ENCODE measurements at regions not wholly inside any gene's neighbourhood (a gene's known extent, or its start where the extent isn't known, plus 50 kb on each side); places are given as distances from the start of the nearest gene placed in this dataset.

DNA sequence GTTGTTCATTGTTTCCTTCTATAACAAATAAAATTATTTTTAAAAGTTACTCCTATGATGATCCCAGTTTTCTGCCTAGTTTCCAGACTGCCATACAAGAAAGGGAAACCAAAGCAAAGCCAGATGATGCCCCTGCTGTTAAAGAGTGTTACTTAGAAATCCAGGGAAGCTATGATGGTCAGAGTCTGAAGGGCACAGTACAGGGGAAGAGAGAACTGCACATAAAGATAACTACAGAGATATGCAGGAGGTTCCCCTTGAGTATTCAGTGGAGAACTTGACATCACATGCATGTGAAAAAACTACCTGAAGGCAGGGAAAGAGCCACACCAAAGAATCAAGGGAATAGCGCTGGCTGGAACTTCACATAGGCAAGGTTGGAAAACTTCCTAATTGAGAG lies 494.2 kb upstream of the FSTL5 start:
- DNase-seq (ENCODE audit: low spot score), result no peak
- no peak overlapping the region for H3K27ac Mint-ChIP-seq
- H3K9me3 Mint-ChIP-seq, result no peaks in the 10 kb centered on the region
- no peaks in the 10 kb centered on the region for H3K4me1 Mint-ChIP-seq (ENCODE audit: low read depth)
- H3K36me3 Mint-ChIP-seq (ENCODE audit: low read depth), result no peaks in the 10 kb centered on the region
- no peak overlapping the region for H3K4me3 Mint-ChIP-seq
- no peaks in the 10 kb centered on the region for H3K27me3 Mint-ChIP-seq (ENCODE audit: low read depth)

DNA sequence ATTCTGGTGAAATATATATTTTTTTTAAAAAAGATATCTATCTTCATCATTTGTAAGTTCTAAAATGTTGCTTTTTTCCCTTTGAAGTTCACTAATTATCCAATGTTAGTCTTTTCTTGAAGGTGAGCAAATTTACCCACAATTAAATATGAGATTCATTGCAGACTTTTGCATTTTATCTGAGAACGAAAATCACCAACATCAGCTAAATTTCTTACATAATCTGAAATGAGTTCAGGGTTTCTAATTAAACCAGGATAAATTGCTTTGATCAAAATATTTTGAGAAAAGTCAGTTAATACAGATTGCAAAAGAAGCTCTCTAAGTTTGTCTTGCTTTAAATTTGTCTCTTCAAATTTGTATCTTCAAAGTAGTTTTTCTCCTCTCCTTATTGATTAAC lies 486.4 kb upstream of the FSTL5 start:
- H3K27me3 Mint-ChIP-seq (ENCODE audit: low read depth), result no peaks in the 10 kb centered on the region
- no peak overlapping the region for H3K4me3 Mint-ChIP-seq
- DNase-seq (ENCODE audit: low spot score), result no peak
- H3K9me3 Mint-ChIP-seq, result no peaks in the 10 kb centered on the region
- no peaks in the 10 kb centered on the region for H3K4me1 Mint-ChIP-seq (ENCODE audit: low read depth)
- H3K27ac Mint-ChIP-seq, result no peak overlapping the region
- no peaks in the 10 kb centered on the region for H3K36me3 Mint-ChIP-seq (ENCODE audit: low read depth)

DNA sequence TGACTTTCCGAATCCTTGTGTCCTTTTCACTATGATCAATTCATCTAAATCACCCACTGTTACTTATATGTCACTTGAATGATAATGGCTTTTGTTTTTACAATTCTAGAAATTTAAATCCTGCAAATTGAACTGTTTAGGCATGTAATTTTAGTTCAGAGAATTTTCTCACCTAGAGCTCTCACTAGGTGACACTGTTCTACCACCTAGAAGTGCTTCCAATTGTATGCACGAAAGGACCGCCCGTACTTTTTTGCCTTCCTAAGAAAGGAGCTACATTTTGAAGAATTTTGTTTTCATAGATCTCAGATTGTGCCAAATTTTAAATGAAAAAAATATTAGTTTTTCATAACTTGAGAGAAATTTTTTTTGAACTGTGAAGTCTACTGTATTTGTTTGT lies 481.6 kb upstream of the FSTL5 start:
- no peak overlapping the region for H3K4me3 Mint-ChIP-seq
- no peaks in the 10 kb centered on the region for H3K4me1 Mint-ChIP-seq (ENCODE audit: low read depth)
- H3K9me3 Mint-ChIP-seq, result peaks cover 4% of the 10 kb centered on the region
- H3K27me3 Mint-ChIP-seq (ENCODE audit: low read depth), result no peaks in the 10 kb centered on the region
- no peak overlapping the region for H3K27ac Mint-ChIP-seq
- H3K36me3 Mint-ChIP-seq (ENCODE audit: low read depth), result no peaks in the 10 kb centered on the region
- no peak for DNase-seq (ENCODE audit: low spot score)

DNA sequence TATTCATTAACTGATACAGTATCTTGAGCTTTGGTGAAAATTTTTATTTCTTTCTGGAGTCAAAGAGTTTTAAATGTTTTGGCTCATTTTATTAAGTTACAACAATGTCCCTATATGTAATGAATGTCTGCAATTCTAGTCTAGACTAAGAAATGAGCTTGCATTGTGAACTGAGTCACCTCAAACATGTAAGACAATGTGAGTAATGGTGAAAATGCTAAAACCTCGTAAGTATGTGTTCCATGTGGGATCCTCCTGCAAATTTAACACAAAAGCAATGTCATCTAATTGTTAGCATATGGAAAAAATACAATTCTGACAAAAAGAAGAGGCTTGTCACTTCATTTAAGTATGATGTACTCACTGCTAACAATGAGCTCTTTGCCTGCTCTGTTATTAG lies 480.5 kb upstream of the FSTL5 start:
- no peaks in the 10 kb centered on the region for H3K27me3 Mint-ChIP-seq (ENCODE audit: low read depth)
- H3K4me1 Mint-ChIP-seq (ENCODE audit: low read depth), result no peaks in the 10 kb centered on the region
- no peaks in the 10 kb centered on the region for H3K36me3 Mint-ChIP-seq (ENCODE audit: low read depth)
- H3K9me3 Mint-ChIP-seq, result peaks cover 4% of the 10 kb centered on the region
- DNase-seq (ENCODE audit: low spot score), result no peak
- no peak overlapping the region for H3K4me3 Mint-ChIP-seq
- H3K27ac Mint-ChIP-seq, result no peak overlapping the region

DNA sequence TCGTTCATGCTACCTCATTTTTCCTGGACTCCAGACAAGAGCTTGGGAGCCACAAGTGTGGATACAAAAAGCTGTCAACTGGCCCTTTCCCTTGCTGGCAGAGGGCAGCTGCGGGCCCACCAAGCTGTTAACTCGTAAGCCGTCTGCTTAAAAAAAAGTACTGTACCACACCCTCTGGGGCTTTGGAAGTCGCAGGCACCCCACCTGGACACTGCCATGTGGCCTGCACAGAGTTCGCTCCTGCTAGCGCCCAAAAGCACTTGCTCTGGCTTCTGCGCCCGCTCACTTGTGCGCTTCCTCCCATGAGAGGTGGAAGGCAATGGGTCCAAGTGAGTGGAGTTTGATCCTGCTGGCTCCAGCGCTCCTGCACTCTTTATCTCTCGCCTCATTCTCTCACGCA lies 476.4 kb upstream of the FSTL5 start:
- H3K27me3 Mint-ChIP-seq (ENCODE audit: low read depth), result no peaks in the 10 kb centered on the region
- H3K9me3 Mint-ChIP-seq, result peaks cover 4% of the 10 kb centered on the region
- no peaks in the 10 kb centered on the region for H3K4me1 Mint-ChIP-seq (ENCODE audit: low read depth)

DNA sequence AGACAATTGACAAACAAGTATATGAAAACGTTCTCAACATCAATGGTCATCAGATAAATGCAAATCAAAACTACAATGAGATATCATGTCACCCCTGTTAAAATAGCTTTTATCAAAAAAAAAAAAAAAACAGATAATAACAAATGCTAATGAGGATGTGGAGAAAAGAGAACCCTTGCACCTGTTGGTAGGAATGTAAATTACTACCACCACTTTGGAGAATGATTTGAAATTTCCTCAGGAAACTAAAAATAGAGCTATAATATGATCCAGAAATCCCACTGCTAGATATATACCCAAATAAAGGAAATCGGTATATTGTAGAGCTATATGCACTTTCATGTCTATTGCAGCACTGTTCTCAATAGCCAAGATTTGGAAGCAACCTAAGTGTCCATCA lies 470.6 kb upstream of the FSTL5 start:
- Mint-ChIP-seq H3K4me1 (ENCODE audit: low read depth) (no peaks in the 10 kb centered on the region), H3K36me3 (ENCODE audit: low read depth) (no peaks in the 10 kb centered on the region), H3K4me3 (no peak overlapping the region)

More for the DNA sequence above, 476.4 kb upstream of the FSTL5 start:
- Mint-ChIP-seq H3K27ac (no peak overlapping the region), H3K4me3 (no peak overlapping the region), H3K36me3 (ENCODE audit: low read depth) (no peaks in the 10 kb centered on the region)
- DNase-seq (ENCODE audit: low spot score), result no peak

DNA sequence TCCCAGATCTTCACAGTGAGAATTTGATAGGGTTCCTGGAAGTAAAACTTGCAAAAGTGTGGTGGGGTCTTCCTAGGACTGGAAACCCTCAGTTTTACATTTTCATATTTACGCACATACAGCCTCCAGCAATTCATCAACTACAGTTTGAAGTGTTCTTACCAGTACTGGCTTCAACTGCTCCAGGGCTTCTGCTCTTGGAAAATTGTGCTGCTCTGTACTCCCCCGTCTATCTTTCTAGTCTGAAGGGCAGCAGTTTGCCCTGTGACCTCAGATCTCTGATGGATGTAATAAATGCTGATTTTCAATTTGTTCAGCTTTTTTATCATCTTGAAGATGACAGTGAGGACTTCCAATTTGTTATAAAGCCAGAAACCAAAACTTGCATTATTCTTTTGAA lies 458.9 kb upstream of the FSTL5 start:
- no peak for DNase-seq (ENCODE audit: low spot score)
- Mint-ChIP-seq H3K4me3 (no peak overlapping the region), H3K27me3 (ENCODE audit: low read depth) (no peaks in the 10 kb centered on the region), H3K36me3 (ENCODE audit: low read depth) (no peaks in the 10 kb centered on the region), H3K27ac (no peak overlapping the region), H3K9me3 (peaks cover 5% of the 10 kb centered on the region), H3K4me1 (ENCODE audit: low read depth) (no peaks in the 10 kb centered on the region)

More for the DNA sequence above, 470.6 kb upstream of the FSTL5 start:
- no peak overlapping the region for H3K27ac Mint-ChIP-seq
- no peak for DNase-seq (ENCODE audit: low spot score)
- peaks cover 4% of the 10 kb centered on the region for H3K9me3 Mint-ChIP-seq
- no peaks in the 10 kb centered on the region for H3K27me3 Mint-ChIP-seq (ENCODE audit: low read depth)

DNA sequence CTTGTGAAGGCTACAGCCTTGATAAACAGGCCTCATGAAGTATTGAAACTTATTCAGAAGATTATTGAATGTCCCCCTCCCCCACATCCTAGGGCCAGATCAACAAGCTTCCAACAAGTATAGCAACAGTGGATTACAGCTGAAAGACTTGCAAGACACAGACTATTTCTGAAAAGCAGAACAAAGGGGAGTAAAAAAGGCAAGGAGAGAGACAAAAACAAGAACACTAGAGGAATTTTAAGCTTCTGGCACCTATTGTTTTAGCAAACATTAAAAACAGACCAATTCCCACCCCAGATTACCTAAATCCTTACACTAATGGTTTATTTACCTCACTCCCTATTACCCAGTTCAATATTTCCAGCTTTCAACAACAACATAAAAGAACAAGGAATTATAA lies 446.3 kb upstream of the FSTL5 start:
- Mint-ChIP-seq H3K9me3 (no peaks in the 10 kb centered on the region), H3K27me3 (ENCODE audit: low read depth) (no peaks in the 10 kb centered on the region), H3K4me3 (no peak overlapping the region), H3K36me3 (ENCODE audit: low read depth) (no peaks in the 10 kb centered on the region), H3K4me1 (ENCODE audit: low read depth) (no peaks in the 10 kb centered on the region), H3K27ac (no peak overlapping the region)
- DNase-seq (ENCODE audit: low spot score), result no peak

DNA sequence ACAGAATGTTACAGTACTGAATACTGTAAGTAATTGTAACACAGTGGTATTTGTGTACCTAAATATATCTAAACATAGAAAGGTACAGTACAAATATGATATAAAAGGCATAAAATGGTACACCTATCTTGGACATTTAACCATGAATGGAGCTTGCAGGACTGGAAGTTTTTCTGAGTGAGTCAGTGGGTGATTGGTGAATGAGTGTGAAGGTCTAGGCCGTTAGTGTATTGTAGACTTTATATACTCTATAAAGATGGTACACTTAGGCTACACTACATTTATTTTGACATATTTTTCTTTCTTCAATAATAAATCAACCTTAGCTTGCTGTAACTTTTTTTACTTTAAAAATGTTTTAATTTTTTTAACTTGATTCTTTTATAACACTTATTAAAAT lies 422.5 kb upstream of the FSTL5 start:
- no peaks in the 10 kb centered on the region for H3K36me3 Mint-ChIP-seq (ENCODE audit: low read depth)
- no peaks in the 10 kb centered on the region for H3K27me3 Mint-ChIP-seq (ENCODE audit: low read depth)
- no peaks in the 10 kb centered on the region for H3K4me1 Mint-ChIP-seq (ENCODE audit: low read depth)
- H3K9me3 Mint-ChIP-seq, result no peaks in the 10 kb centered on the region
- H3K4me3 Mint-ChIP-seq, result no peak overlapping the region
- no peak for DNase-seq (ENCODE audit: low spot score)
- no peak overlapping the region for H3K27ac Mint-ChIP-seq

DNA sequence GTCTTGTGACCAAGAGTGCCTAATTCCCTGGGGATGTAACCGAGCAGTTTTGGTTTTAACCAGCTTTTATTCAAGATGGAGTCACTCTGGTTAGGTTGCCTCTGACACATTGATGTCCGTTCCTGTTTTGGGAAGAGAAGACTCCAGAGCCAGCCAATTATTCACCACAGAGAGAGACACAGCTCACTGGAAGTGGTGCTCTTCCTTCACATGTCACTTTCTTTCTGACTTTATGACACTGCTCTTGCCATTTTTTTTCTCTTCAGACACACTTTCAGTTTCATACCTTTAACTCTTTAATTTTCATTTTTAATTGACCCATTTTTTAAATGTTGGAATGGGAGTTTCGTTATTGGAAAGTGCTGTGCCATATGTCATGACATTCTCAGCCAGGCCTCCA lies 418.4 kb upstream of the FSTL5 start:
- no peak overlapping the region for H3K4me3 Mint-ChIP-seq
- no peak overlapping the region for H3K27ac Mint-ChIP-seq
- DNase-seq (ENCODE audit: low spot score), result no peak
- no peaks in the 10 kb centered on the region for H3K27me3 Mint-ChIP-seq (ENCODE audit: low read depth)
- no peaks in the 10 kb centered on the region for H3K4me1 Mint-ChIP-seq (ENCODE audit: low read depth)
- no peaks in the 10 kb centered on the region for H3K36me3 Mint-ChIP-seq (ENCODE audit: low read depth)
- H3K9me3 Mint-ChIP-seq, result peaks cover 6% of the 10 kb centered on the region

DNA sequence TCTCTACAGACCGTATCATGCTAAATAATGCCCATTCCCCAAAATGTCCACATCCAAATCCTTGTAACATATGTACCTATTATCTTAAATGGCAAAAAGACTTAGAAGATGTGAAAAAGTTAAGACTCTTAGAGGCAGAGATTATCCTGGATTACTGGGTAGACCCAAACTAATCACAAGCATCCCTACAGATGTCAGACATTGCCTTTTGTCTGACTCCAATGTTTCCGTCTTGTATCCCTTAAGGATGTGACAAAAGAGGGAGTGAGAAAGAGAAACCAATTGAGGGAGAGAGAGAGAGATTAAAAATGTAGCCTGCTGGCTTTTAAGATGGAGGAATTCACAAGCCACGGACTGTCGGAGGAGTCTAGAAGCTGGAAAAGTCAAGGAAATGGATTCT lies 401.9 kb upstream of the FSTL5 start:
- Mint-ChIP-seq H3K36me3 (ENCODE audit: low read depth) (no peaks in the 10 kb centered on the region), H3K4me1 (ENCODE audit: low read depth) (no peaks in the 10 kb centered on the region), H3K27me3 (ENCODE audit: low read depth) (no peaks in the 10 kb centered on the region), H3K9me3 (no peaks in the 10 kb centered on the region), H3K27ac (no peak overlapping the region), H3K4me3 (no peak overlapping the region)
- DNase-seq (ENCODE audit: low spot score), result no peak

DNA sequence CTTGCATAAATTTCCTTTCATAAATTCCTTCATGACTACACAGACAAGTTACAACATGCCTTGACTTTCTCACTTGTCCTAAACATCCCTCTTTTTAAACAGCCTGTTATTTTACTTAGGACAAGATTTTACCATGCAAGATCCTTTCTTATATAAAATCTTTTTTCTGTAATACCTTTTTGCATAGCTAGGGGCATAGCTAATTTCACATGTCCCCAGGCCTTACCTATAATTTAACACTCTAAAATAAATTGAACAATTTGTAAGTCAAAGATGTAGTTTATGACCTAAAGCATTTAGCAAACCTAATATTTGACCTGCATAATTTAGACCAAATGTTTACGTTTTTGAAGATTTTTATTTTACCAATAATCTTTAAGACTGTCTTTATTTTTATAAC lies 396.3 kb upstream of the FSTL5 start:
- H3K27ac Mint-ChIP-seq, result no peak overlapping the region
- no peaks in the 10 kb centered on the region for H3K4me1 Mint-ChIP-seq (ENCODE audit: low read depth)
- H3K4me3 Mint-ChIP-seq, result no peak overlapping the region
- H3K27me3 Mint-ChIP-seq (ENCODE audit: low read depth), result no peaks in the 10 kb centered on the region
- H3K9me3 Mint-ChIP-seq, result no peaks in the 10 kb centered on the region
- no peaks in the 10 kb centered on the region for H3K36me3 Mint-ChIP-seq (ENCODE audit: low read depth)
- no peak for DNase-seq (ENCODE audit: low spot score)

DNA sequence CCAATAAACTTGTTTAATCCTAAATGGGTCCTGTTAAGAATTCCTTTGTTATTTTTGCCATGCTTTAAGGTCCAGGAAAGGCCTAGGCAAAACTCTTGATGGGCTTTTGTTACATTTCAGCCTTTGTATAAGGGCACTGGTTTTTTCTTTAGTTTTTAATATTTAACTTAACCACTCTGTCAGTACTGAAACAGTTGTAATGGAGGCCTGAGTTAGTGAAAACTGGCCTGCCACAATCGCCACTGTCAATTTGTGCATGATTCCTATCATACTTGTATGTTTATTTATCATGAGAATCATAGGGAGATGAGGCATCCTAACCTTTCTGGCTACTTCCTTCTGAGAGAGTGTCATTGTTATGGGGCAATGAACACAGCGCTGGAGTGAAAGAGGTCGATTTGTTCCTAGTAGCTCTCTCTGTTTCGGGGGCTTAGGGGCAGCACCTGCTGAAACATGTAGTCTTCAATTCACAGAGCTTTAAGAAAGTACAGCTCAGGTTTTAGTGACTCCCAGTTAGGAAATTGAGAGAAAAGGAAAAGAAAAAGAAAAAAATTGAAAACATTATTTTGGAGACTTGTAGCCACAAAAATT lies 393.8 kb upstream of the FSTL5 start:
- Mint-ChIP-seq H3K36me3 (ENCODE audit: low read depth) (no peaks in the 10 kb centered on the region), H3K27ac (no peak overlapping the region), H3K4me3 (no peak overlapping the region), H3K4me1 (ENCODE audit: low read depth) (no peaks in the 10 kb centered on the region), H3K9me3 (peaks cover 4% of the 10 kb centered on the region), H3K27me3 (ENCODE audit: low read depth) (no peaks in the 10 kb centered on the region)
- no peak for DNase-seq (ENCODE audit: low spot score)

DNA sequence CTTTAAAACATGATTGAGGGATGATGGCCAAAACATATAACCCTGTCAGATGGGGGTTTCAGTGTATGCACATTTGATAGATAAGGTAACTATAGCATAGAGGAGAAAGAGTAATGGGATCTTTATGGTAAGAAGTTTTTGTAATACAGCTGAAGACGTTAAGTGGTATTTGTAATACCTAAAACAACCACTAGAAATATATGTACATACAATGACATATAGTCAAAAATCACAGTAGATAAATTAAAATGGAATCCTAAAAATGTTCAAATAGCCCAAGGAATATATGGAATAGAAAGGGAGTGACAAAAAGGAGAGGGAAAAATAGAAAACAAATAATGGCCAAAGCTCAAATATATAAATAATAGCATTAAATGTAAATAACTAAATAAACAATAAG lies 371.3 kb upstream of the FSTL5 start:
- no peaks in the 10 kb centered on the region for H3K4me1 Mint-ChIP-seq (ENCODE audit: low read depth)
- no peak for DNase-seq (ENCODE audit: low spot score)
- H3K27me3 Mint-ChIP-seq (ENCODE audit: low read depth), result no peaks in the 10 kb centered on the region
- H3K36me3 Mint-ChIP-seq (ENCODE audit: low read depth), result no peaks in the 10 kb centered on the region
- no peak overlapping the region for H3K27ac Mint-ChIP-seq
- no peaks in the 10 kb centered on the region for H3K9me3 Mint-ChIP-seq
- H3K4me3 Mint-ChIP-seq, result no peak overlapping the region

DNA sequence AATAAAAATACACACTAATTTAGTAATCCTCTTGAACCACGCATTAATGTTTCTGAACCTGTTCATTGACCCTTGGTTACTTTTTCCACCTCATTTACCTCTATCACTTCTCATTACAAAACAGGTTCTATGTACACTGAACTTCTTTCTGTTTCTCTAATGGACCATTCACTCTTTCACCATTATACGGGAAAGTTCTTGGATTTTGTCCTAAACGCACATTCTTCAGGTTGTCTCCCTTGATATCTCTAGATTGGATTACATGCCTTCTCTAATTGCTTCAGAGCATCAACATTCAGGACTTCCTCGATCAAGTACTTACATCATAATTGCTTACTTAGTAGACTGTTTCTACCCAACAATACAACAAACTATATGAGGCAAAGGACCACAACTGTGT lies 359.4 kb upstream of the FSTL5 start:
- no peaks in the 10 kb centered on the region for H3K9me3 Mint-ChIP-seq
- H3K27me3 Mint-ChIP-seq (ENCODE audit: low read depth), result no peaks in the 10 kb centered on the region
- DNase-seq (ENCODE audit: low spot score), result no peak
- no peak overlapping the region for H3K27ac Mint-ChIP-seq
- H3K4me1 Mint-ChIP-seq (ENCODE audit: low read depth), result no peaks in the 10 kb centered on the region
- no peaks in the 10 kb centered on the region for H3K36me3 Mint-ChIP-seq (ENCODE audit: low read depth)
- no peak overlapping the region for H3K4me3 Mint-ChIP-seq
